ENCODE measurements at regions not wholly inside any gene's neighbourhood (a gene's known extent, or its start where the extent isn't known, plus 50 kb on each side); places are given as distances from the start of the nearest gene placed in this dataset.

- Histone ChIP-seq H3K9ac (ENCODE audit: low read length) (no peak overlapping the region), H3K36me3 (ENCODE audit: insufficient read depth, low read length) (no peaks in the 10 kb centered on the region), H4K20me1 (ENCODE audit: insufficient read depth, low read length) (no peaks in the 10 kb centered on the region), H3K79me2 (ENCODE audit: insufficient read depth, low read length) (no peaks in the 10 kb centered on the region), H3K27me3 (ENCODE audit: insufficient read depth, low read length) (peaks cover 7% of the 10 kb centered on the region), H3K4me2 (ENCODE audit: low read length) (no peak overlapping the region), H3K4me3 (ENCODE audit: insufficient read depth, low read depth, low read length) (no peak overlapping the region), H3K4me1 (ENCODE audit: insufficient read depth, low read length) (no peaks in the 10 kb centered on the region), H3K27ac (ENCODE audit: low read depth, low read length) (no peak overlapping the region), H2AFZ (ENCODE audit: low read depth, low read length) (no peak overlapping the region), H3K9me3 (ENCODE audit: insufficient read depth, low read depth, low read length) (no peaks in the 10 kb centered on the region)
- Mint-ChIP-seq H3K4me3 (ENCODE audit: unreplicated experiment) (no peak overlapping the region), H3K36me3 (ENCODE audit: low read depth, unreplicated experiment) (no peaks in the 10 kb centered on the region), H3K4me1 (ENCODE audit: low read depth, unreplicated experiment) (no peaks in the 10 kb centered on the region), H3K27ac (ENCODE audit: unreplicated experiment) (no peak overlapping the region), H3K27me3 (ENCODE audit: low read depth, unreplicated experiment) (peaks cover 11% of the 10 kb centered on the region), H3K9me3 (ENCODE audit: unreplicated experiment) (peaks cover 1% of the 10 kb centered on the region)
- TF ChIP-seq, protein P1, sequence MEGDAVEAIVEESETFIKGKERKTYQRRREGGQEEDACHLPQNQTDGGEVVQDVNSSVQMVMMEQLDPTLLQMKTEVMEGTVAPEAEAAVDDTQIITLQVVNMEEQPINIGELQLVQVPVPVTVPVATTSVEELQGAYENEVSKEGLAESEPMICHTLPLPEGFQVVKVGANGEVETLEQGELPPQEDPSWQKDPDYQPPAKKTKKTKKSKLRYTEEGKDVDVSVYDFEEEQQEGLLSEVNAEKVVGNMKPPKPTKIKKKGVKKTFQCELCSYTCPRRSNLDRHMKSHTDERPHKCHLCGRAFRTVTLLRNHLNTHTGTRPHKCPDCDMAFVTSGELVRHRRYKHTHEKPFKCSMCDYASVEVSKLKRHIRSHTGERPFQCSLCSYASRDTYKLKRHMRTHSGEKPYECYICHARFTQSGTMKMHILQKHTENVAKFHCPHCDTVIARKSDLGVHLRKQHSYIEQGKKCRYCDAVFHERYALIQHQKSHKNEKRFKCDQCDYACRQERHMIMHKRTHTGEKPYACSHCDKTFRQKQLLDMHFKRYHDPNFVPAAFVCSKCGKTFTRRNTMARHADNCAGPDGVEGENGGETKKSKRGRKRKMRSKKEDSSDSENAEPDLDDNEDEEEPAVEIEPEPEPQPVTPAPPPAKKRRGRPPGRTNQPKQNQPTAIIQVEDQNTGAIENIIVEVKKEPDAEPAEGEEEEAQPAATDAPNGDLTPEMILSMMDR (IDR thresholded peaks at IDR 0.05; ENCODE audit: insufficient read depth, low read depth, low read length): no peak
- no peak for TF ChIP-seq EZH2 (IDR thresholded peaks at IDR 0.05; ENCODE audit: insufficient read depth, low read length)
- DNase-seq (ENCODE audit: low read depth): no peak
- no peak for FAIRE-seq
Measured at GRCh38 chr18:45493830-45494229, 121.4 kb upstream of the SLC14A2 start.

DNA sequence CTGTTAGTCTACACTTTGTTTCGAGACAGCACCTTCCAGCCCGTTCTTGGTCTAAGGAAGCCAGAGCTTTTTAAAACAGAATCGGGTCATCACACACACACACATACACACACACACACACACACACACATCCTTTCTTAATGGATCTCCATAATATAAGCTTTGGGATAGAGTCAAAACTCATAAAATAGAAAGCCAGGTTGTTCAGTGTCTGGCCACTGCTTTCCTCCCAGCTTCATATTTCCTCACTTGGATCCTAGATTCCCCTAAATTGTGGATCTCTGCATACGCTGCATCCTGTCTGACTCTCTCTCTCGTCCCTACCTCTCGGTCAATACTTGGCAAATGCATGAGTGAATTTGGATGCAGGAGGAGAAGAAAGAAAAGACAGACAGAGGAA is 120.5 kb upstream of the SLC14A2 start:
- H4K20me1 ChIP-seq (ENCODE audit: insufficient read depth, low read length): no peaks in the 10 kb centered on the region
- TF ChIP-seq, protein P1 (IDR thresholded peaks at IDR 0.05; ENCODE audit: insufficient read depth, low read depth, low read length): no peak
- no peak for TF ChIP-seq EZH2 (IDR thresholded peaks at IDR 0.05; ENCODE audit: insufficient read depth, low read length)
- no peaks in the 10 kb centered on the region for H3K4me1 Mint-ChIP-seq (ENCODE audit: low read depth, unreplicated experiment)
- peaks cover 7% of the 10 kb centered on the region for H3K27me3 ChIP-seq (ENCODE audit: insufficient read depth, low read length)
- no peak overlapping the region for H2AFZ ChIP-seq (ENCODE audit: low read depth, low read length)
- H3K27ac ChIP-seq (ENCODE audit: low read depth, low read length): no peak overlapping the region
- no peaks in the 10 kb centered on the region for H3K36me3 Mint-ChIP-seq (ENCODE audit: low read depth, unreplicated experiment)
- H3K4me2 ChIP-seq (ENCODE audit: low read length): no peak overlapping the region
- H3K4me3 ChIP-seq (ENCODE audit: insufficient read depth, low read depth, low read length): no peak overlapping the region
- DNase-seq (ENCODE audit: low read depth): no peak
- no peak overlapping the region for H3K27ac Mint-ChIP-seq (ENCODE audit: unreplicated experiment)
- H3K4me3 Mint-ChIP-seq (ENCODE audit: unreplicated experiment): no peak overlapping the region
- no peaks in the 10 kb centered on the region for H3K4me1 ChIP-seq (ENCODE audit: insufficient read depth, low read length)
- peaks cover 1% of the 10 kb centered on the region for H3K9me3 Mint-ChIP-seq (ENCODE audit: unreplicated experiment)
- H3K9me3 ChIP-seq (ENCODE audit: insufficient read depth, low read depth, low read length): no peaks in the 10 kb centered on the region
- peaks cover 13% of the 10 kb centered on the region for H3K27me3 Mint-ChIP-seq (ENCODE audit: low read depth, unreplicated experiment)
- no peak overlapping the region for H3K9ac ChIP-seq (ENCODE audit: low read length)
- no peaks in the 10 kb centered on the region for H3K36me3 ChIP-seq (ENCODE audit: insufficient read depth, low read length)
- FAIRE-seq: no peak
- no peaks in the 10 kb centered on the region for H3K79me2 ChIP-seq (ENCODE audit: insufficient read depth, low read length)

DNA sequence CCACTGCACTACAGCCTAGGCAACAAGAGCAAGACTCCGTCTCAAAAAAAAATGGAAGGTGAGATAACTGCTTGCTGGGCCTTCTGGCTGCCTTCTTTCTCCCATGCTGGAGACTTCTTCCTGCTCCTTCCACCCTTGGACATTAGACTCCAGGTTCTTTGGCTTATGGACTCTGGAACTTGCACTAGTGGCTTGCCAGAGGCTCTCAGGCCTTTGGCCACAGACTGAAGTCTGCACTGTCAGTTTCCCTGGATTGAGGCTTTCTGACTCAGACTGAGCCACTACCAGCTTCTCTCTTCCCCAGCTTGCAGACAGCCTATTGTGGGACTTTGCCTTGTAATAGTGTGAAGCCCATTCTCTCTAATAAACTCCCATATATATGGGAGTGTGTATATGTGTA is 118.5 kb upstream of the SLC14A2 start:
- Histone ChIP-seq H2AFZ (ENCODE audit: low read depth, low read length) (no peak overlapping the region), H3K4me1 (ENCODE audit: insufficient read depth, low read length) (no peaks in the 10 kb centered on the region), H3K36me3 (ENCODE audit: insufficient read depth, low read length) (no peaks in the 10 kb centered on the region), H3K79me2 (ENCODE audit: insufficient read depth, low read length) (no peaks in the 10 kb centered on the region), H3K27ac (ENCODE audit: low read depth, low read length) (no peak overlapping the region), H3K9me3 (ENCODE audit: insufficient read depth, low read depth, low read length) (no peaks in the 10 kb centered on the region), H3K4me3 (ENCODE audit: insufficient read depth, low read depth, low read length) (no peak overlapping the region), H4K20me1 (ENCODE audit: insufficient read depth, low read length) (no peaks in the 10 kb centered on the region), H3K9ac (ENCODE audit: low read length) (no peak overlapping the region), H3K4me2 (ENCODE audit: low read length) (no peak overlapping the region), H3K27me3 (ENCODE audit: insufficient read depth, low read length) (peaks cover 7% of the 10 kb centered on the region)
- DNase-seq (ENCODE audit: low read depth) (no peak), FAIRE-seq (no peak)
- Mint-ChIP-seq H3K4me3 (ENCODE audit: unreplicated experiment) (no peak overlapping the region), H3K27me3 (ENCODE audit: low read depth, unreplicated experiment) (peaks cover 13% of the 10 kb centered on the region), H3K36me3 (ENCODE audit: low read depth, unreplicated experiment) (no peaks in the 10 kb centered on the region), H3K4me1 (ENCODE audit: low read depth, unreplicated experiment) (no peaks in the 10 kb centered on the region), H3K9me3 (ENCODE audit: unreplicated experiment) (peaks cover 1% of the 10 kb centered on the region), H3K27ac (ENCODE audit: unreplicated experiment) (no peak overlapping the region)
- no peak for TF ChIP-seq EZH2 (IDR thresholded peaks at IDR 0.05; ENCODE audit: insufficient read depth, low read length)
- TF ChIP-seq, protein P1 (IDR thresholded peaks at IDR 0.05; ENCODE audit: insufficient read depth, low read depth, low read length): no peak

Data from astrocyte (in vitro differentiated cells and primary cell).